GM12878 (cell line): ENCODE measurements at regions not wholly inside any gene's neighbourhood (a gene's known extent, or its start where the extent isn't known, plus 50 kb on each side); places are given as distances from the start of the nearest gene placed in this dataset.

Source experiments
- BCL11A ChIP-seq: IDR thresholded peaks from 2 replicates; pipeline ENCODE4 v1.6.1; 2011; ENCODE audit warnings: low read depth, low read length
- CREB1 ChIP-seq: IDR thresholded peaks from 2 replicates; pipeline ENCODE4 v1.6.1; 2012; ENCODE audit warnings: low read depth, mild to moderate bottlenecking, inconsistent platforms
- EP300 ChIP-seq, 2 experiments: fragments of 150-350 bp in 1 of 2; IDR thresholded peaks; 2 replicates each; pipeline ENCODE4 v1.6.1; 2011 to 2012; ENCODE audit warnings: low read depth in 2 of 2, low read length in 2 of 2, borderline replicate concordance in 1 of 2, improper control_type of control experiment in 1 of 2, inconsistent platforms in 1 of 2; ENCODE audit not compliant: control insufficient read depth in 1 of 2
- ESRRA ChIP-seq: IDR thresholded peaks from 2 replicates; pipeline ENCODE4 v1.6.1; 2012; ENCODE audit warnings: mild to moderate bottlenecking, low read length, improper control_type of control experiment
- FOS ChIP-seq: IDR thresholded peaks from 3 replicates; pipeline ENCODE4 v1.6.1; 2011; ENCODE audit warnings: borderline replicate concordance; ENCODE audit not compliant: insufficient read length; ENCODE audit errors: extremely low read depth
- KDM1A ChIP-seq: fragments of 200-600 bp; sonication (generic); IDR thresholded peaks from 2 replicates; pipeline ENCODE4 v1.6.1; 2016; ENCODE audit warnings: borderline replicate concordance
- MYC ChIP-seq: IDR thresholded peaks from 2 replicates; pipeline ENCODE4 v1.6.1; 2011; ENCODE audit warnings: mild to moderate bottlenecking, low read length, moderate library complexity, inconsistent platforms; ENCODE audit not compliant: insufficient read depth, insufficient replicate concordance, insufficient read length, severe bottlenecking
- PKNOX1 ChIP-seq: fragments of 450-650 bp; IDR thresholded peaks from 2 replicates; pipeline ENCODE4 v1.6.1; 2016; ENCODE audit warnings: mild to moderate bottlenecking
- POLR2AphosphoS5 ChIP-seq: IDR thresholded peaks from 2 replicates; pipeline ENCODE4 v1.6.1; 2011; ENCODE audit warnings: mild to moderate bottlenecking, low read length, inconsistent platforms
- RAD21 ChIP-seq: IDR thresholded peaks from 2 replicates; pipeline ENCODE4 v1.6.1; 2011; ENCODE audit warnings: mild to moderate bottlenecking, low read depth, low read length, moderate library complexity; ENCODE audit not compliant: insufficient read depth
- SRF ChIP-seq, 2 experiments: IDR thresholded peaks; 2 replicates each; pipeline ENCODE4 v1.6.1; 2011; ENCODE audit warnings: low read depth in 2 of 2, low read length in 2 of 2, mild to moderate bottlenecking in 1 of 2, moderate library complexity in 1 of 2
- TF ChIP-seq, protein P1 (sequence below): IDR thresholded peaks from 2 replicates; pipeline ENCODE4 v1.6.1; 2012; ENCODE audit warnings: low read length, inconsistent platforms
- TF ChIP-seq, protein P2 (sequence below), 3 experiments: IDR thresholded peaks in 2 of 3; conservative IDR thresholded peaks in 1 of 3; 2 replicates each; pipeline ENCODE4 v1.5.1; 2011; ENCODE audit warnings: low read depth in 3 of 3, low read length in 3 of 3, mild to moderate bottlenecking in 3 of 3, control low read depth in 2 of 3, moderate library complexity in 2 of 3, inconsistent platforms in 1 of 3, mixed read lengths in 1 of 3; ENCODE audit not compliant: control insufficient read depth in 2 of 3, insufficient read depth in 1 of 3; ENCODE audit errors: extremely low read depth in 1 of 3
- TF ChIP-seq, protein P3 (sequence below): fragments of 450-650 bp; IDR thresholded peaks from 2 replicates; pipeline ENCODE4 v1.6.1; 2017; ENCODE audit warnings: antibody characterized with exemption, mild to moderate bottlenecking, moderate library complexity

DNA sequence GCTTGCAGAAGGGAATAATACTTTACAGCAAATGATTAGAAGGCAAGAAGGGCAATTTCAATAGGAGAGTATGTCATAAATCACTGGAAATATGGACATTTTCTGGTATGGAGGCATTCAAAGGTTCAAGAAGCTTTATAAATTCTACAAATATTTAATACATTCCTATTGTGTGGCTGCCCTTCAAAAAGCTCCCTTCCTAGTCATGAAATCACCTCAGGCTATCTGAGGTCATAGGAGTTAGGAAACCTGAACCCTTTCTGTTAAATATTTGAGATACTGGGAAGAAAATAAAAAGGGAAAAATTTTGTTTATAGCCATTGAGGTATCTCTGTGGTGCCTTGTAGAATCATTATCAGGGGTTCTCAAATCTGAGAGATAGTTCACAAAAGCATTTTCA is 316.8 kb upstream of the EMCN start:
- TF ChIP-seq RAD21 (no peak), ESRRA (no peak), MYC (no peak), FOS (no peak), EP300 (IDR thresholded peaks at IDR 0.05; ENCODE audit: borderline replicate concordance in 1 of 2, control insufficient read depth in 1 of 2, low read depth in 2 of 2, low read length in 2 of 2) (no peak), PKNOX1 (no peak), SRF (IDR thresholded peaks at IDR 0.05; ENCODE audit: low read depth in 2 of 2, low read length in 2 of 2) (no peak), BCL11A (no peak), KDM1A (no peak), POLR2AphosphoS5 (no peak), CREB1 (no peak)
- TF ChIP-seq, protein P1, sequence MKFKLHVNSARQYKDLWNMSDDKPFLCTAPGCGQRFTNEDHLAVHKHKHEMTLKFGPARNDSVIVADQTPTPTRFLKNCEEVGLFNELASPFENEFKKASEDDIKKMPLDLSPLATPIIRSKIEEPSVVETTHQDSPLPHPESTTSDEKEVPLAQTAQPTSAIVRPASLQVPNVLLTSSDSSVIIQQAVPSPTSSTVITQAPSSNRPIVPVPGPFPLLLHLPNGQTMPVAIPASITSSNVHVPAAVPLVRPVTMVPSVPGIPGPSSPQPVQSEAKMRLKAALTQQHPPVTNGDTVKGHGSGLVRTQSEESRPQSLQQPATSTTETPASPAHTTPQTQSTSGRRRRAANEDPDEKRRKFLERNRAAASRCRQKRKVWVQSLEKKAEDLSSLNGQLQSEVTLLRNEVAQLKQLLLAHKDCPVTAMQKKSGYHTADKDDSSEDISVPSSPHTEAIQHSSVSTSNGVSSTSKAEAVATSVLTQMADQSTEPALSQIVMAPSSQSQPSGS = no peak
- TF ChIP-seq, protein P2, sequence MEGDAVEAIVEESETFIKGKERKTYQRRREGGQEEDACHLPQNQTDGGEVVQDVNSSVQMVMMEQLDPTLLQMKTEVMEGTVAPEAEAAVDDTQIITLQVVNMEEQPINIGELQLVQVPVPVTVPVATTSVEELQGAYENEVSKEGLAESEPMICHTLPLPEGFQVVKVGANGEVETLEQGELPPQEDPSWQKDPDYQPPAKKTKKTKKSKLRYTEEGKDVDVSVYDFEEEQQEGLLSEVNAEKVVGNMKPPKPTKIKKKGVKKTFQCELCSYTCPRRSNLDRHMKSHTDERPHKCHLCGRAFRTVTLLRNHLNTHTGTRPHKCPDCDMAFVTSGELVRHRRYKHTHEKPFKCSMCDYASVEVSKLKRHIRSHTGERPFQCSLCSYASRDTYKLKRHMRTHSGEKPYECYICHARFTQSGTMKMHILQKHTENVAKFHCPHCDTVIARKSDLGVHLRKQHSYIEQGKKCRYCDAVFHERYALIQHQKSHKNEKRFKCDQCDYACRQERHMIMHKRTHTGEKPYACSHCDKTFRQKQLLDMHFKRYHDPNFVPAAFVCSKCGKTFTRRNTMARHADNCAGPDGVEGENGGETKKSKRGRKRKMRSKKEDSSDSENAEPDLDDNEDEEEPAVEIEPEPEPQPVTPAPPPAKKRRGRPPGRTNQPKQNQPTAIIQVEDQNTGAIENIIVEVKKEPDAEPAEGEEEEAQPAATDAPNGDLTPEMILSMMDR (IDR thresholded peaks at IDR 0.05 in 2 of 3, conservative IDR thresholded peaks at IDR 0.05 in 1 of 3; ENCODE audit: control insufficient read depth in 2 of 3, extremely low read depth in 1 of 3, insufficient read depth in 1 of 3, low read depth in 3 of 3, low read length in 3 of 3) = no peak
- TF ChIP-seq, protein P3, sequence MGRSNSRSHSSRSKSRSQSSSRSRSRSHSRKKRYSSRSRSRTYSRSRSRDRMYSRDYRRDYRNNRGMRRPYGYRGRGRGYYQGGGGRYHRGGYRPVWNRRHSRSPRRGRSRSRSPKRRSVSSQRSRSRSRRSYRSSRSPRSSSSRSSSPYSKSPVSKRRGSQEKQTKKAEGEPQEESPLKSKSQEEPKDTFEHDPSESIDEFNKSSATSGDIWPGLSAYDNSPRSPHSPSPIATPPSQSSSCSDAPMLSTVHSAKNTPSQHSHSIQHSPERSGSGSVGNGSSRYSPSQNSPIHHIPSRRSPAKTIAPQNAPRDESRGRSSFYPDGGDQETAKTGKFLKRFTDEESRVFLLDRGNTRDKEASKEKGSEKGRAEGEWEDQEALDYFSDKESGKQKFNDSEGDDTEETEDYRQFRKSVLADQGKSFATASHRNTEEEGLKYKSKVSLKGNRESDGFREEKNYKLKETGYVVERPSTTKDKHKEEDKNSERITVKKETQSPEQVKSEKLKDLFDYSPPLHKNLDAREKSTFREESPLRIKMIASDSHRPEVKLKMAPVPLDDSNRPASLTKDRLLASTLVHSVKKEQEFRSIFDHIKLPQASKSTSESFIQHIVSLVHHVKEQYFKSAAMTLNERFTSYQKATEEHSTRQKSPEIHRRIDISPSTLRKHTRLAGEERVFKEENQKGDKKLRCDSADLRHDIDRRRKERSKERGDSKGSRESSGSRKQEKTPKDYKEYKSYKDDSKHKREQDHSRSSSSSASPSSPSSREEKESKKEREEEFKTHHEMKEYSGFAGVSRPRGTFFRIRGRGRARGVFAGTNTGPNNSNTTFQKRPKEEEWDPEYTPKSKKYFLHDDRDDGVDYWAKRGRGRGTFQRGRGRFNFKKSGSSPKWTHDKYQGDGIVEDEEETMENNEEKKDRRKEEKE = no peak
